ENCODE measurements at regions not wholly inside any gene's neighbourhood (a gene's known extent, or its start where the extent isn't known, plus 50 kb on each side); places are given as distances from the start of the nearest gene placed in this dataset.

GRCh38 chr12:125579916-125580315 is 514.7 kb downstream of the AACS start:
- TF ChIP-seq CTCF (IDR thresholded peaks at IDR 0.05; ENCODE audit: control extremely low read depth in 1 of 3, insufficient read depth in 1 of 3, low read depth in 1 of 3, low read length in 3 of 3), result no peak
- TF ChIP-seq SP1 (IDR thresholded peaks at IDR 0.05; ENCODE audit: low read depth, low read length), result no peak
- no peak for TF ChIP-seq KDM1A (IDR thresholded peaks at IDR 0.05; ENCODE audit: borderline replicate concordance, low read length)
- no peak for TF ChIP-seq EP300 (IDR thresholded peaks at IDR 0.05; ENCODE audit: borderline replicate concordance in 1 of 2, low read depth in 2 of 2, low read length in 2 of 2)
- no peak for TF ChIP-seq ZNF274 (IDR thresholded peaks at IDR 0.05; ENCODE audit: borderline replicate concordance, extremely low read depth, low read length)
